HepG2 (cell line): ENCODE measurements at regions not wholly inside any gene's neighbourhood (a gene's known extent, or its start where the extent isn't known, plus 50 kb on each side); places are given as distances from the start of the nearest gene placed in this dataset.

Experiments used
- ATAC-seq: fragments of 200-7000 bp; cut with Tn5 transposase; 3 replicates; pipeline ENCODE4 v1.9.1; 2020; ENCODE audit warnings: mild to moderate bottlenecking, moderate library complexity
- BruUV-seq: library from RNA; stranded (reverse); fragments of 400-500 nt; replicated peaks from 2 replicates; lab custom pipeline; 2021; lab: Mats Ljungman, UMichigan
- CTCF ChIA-PET: fragments of 300-600 bp; formaldehyde crosslinking; extraction: SDS; loops from one replicate; lab custom pipeline; 2021; ENCODE audit warnings: low total read pairs, inconsistent platforms, low intra/inter-chr PET ratio; lab: Yijun Ruan, JAX
- POLR2A ChIA-PET: fragments of 350-600 bp; sonication (Branson Sonifier 250); formaldehyde crosslinking; loops from one replicate; lab custom pipeline; 2020; ENCODE audit warnings: antibody characterized with exemption, inconsistent platforms; lab: Yijun Ruan, JAX
- DNase-seq: peaks from one replicate; pipeline ENCODE4 v3.0.0-alpha.2; 2015; ENCODE audit warnings: low spot score
- FAIRE-seq: peaks from 3 replicates; lab custom pipeline; 2011; peaks lifted over from hg19 to GRCh38; lab: Jason Lieb, UNC
- H2AFZ ChIP-seq: one replicate; pipeline ENCODE4 v1.6.1; 2011; ENCODE audit warnings: low read length, inconsistent platforms
- H3K27ac ChIP-seq: fragments of 300-600 bp; 3 replicates; pipeline ENCODE4 v1.8.0; 2011; ENCODE audit warnings: mixed run types, mild to moderate bottlenecking, mixed read lengths, low read length, inconsistent platforms; ENCODE audit not compliant: insufficient read depth; ENCODE audit errors: extremely low read length
- H3K27me3 ChIP-seq, 2 experiments: fragments of 200-600 bp in 1 of 2; 2 replicates in 1 of 2; 3 replicates in 1 of 2; pipeline versions ENCODE4 v1.6.0 to v1.8.0; 2011; ENCODE audit warnings: low read length in 2 of 2, mild to moderate bottlenecking in 2 of 2, moderate library complexity in 2 of 2, inconsistent platforms in 1 of 2; ENCODE audit not compliant: insufficient read depth in 2 of 2, control insufficient read depth in 1 of 2
- H3K36me3 ChIP-seq, 2 experiments: fragments of 200-600 bp in 1 of 2; replicated peaks in 1 of 2; 2 replicates in 1 of 2; 3 replicates in 1 of 2; pipeline versions ENCODE4 v1.5.1 to v1.8.0; 2011; ENCODE audit warnings: low read length in 2 of 2, inconsistent platforms in 1 of 2; ENCODE audit not compliant: insufficient read depth in 2 of 2, control insufficient read depth in 1 of 2
- H3K4me1 ChIP-seq: 2 replicates; pipeline ENCODE4 v1.5.1; 2012; ENCODE audit warnings: low read length, inconsistent platforms; ENCODE audit not compliant: insufficient read depth
- H3K4me2 ChIP-seq: 2 replicates; pipeline ENCODE4 v1.6.0; 2011; ENCODE audit warnings: low read depth, low read length, inconsistent platforms
- H3K4me3 ChIP-seq, 3 experiments: fragments of 200-600 bp in 1 of 3; sonication (generic), shearing (Covaris generic) in 1 of 3; replicated peaks in 1 of 3; 2 replicates each; pipeline ENCODE4 v1.5.1; 2011 to 2016; ENCODE audit warnings: low read length in 3 of 3, inconsistent platforms in 2 of 3, low read depth in 2 of 3, mild to moderate bottlenecking in 2 of 3, control low read depth in 1 of 3, mixed read lengths in 1 of 3; ENCODE audit not compliant: insufficient read depth in 1 of 3
- H3K79me2 ChIP-seq: one replicate; pipeline ENCODE4 v1.6.1; 2011; ENCODE audit warnings: low read length, inconsistent platforms; ENCODE audit not compliant: insufficient read depth
- H3K9ac ChIP-seq: 2 replicates; pipeline ENCODE4 v1.6.0; 2011; ENCODE audit warnings: mild to moderate bottlenecking, low read depth, low read length, inconsistent platforms; ENCODE audit not compliant: insufficient read depth
- H3K9me3 ChIP-seq: 2 replicates; pipeline ENCODE4 v1.5.1; 2012; ENCODE audit warnings: mild to moderate bottlenecking, low read length
- H4K20me1 ChIP-seq: 2 replicates; pipeline ENCODE4 v1.6.0; 2011; ENCODE audit warnings: inconsistent platforms, mild to moderate bottlenecking, low read length, moderate library complexity; ENCODE audit not compliant: insufficient read depth
- CENPX ChIP-seq: sonication (generic); formaldehyde crosslinking; IDR thresholded peaks from 2 replicates; pipeline ENCODE4 v1.9.0; 2021; ENCODE audit warnings: mild to moderate bottlenecking, missing genetic modification reagents, moderate library complexity
- CHD2 ChIP-seq: IDR thresholded peaks from 2 replicates; pipeline ENCODE4 v1.6.1; 2011; ENCODE audit warnings: low read depth, low read length, improper control_type of control experiment
- MBNL3 ChIP-seq: fragments of 250-450 bp; sonication (Bioruptor Pico); conservative IDR thresholded peaks from 2 replicates; pipeline ENCODE4 v1.8.0; 2022; ENCODE audit warnings: mild to moderate bottlenecking, inconsistent platforms
- MED13 ChIP-seq: sonication (generic); formaldehyde crosslinking; IDR thresholded peaks from 2 replicates; pipeline ENCODE4 v1.5.0; 2020; ENCODE audit warnings: missing genetic modification reagents
- PRMT3 ChIP-seq: sonication (generic); formaldehyde crosslinking; IDR thresholded peaks from 2 replicates; pipeline ENCODE4 v1.8.1; 2022; ENCODE audit warnings: low read depth, mild to moderate bottlenecking, moderate library complexity, missing genetic modification reagents, borderline replicate concordance
- RXRB ChIP-seq: IDR thresholded peaks from 2 replicates; pipeline ENCODE4 v1.6.1; 2016; ENCODE audit warnings: borderline replicate concordance, missing genetic modification reagents, missing compliant biosample characterization
- ZBTB7A ChIP-seq: sonication (generic); formaldehyde crosslinking; IDR thresholded peaks from 2 replicates; pipeline ENCODE4 v1.8.0; 2022; ENCODE audit warnings: mild to moderate bottlenecking, missing genetic modification reagents
- ZFP36 ChIP-seq: fragments of 150-350 bp; IDR thresholded peaks from 2 replicates; pipeline ENCODE4 v1.6.1; 2018; ENCODE audit warnings: borderline replicate concordance, low read length, low read depth; ENCODE audit not compliant: partially characterized antibody
- ZNF17 ChIP-seq: sonication (generic); formaldehyde crosslinking; IDR thresholded peaks from 2 replicates; pipeline ENCODE4 v1.5.0; 2020; ENCODE audit warnings: mild to moderate bottlenecking, missing genetic modification reagents
- ZNF235 ChIP-seq: sonication (generic); formaldehyde crosslinking; IDR thresholded peaks from 2 replicates; pipeline ENCODE4 v1.8.1; 2023; ENCODE audit warnings: mild to moderate bottlenecking, missing genetic modification reagents, borderline replicate concordance
- ZNF292 ChIP-seq: sonication (generic); formaldehyde crosslinking; IDR thresholded peaks from 2 replicates; pipeline ENCODE4 v1.8.1; 2022; ENCODE audit warnings: mild to moderate bottlenecking, low read depth, missing genetic modification reagents, borderline replicate concordance
- ZNF3 ChIP-seq: IDR thresholded peaks from 2 replicates; pipeline ENCODE4 v1.7.0; 2017; ENCODE audit warnings: inconsistent platforms
- ZNF317 ChIP-seq: sonication (generic); formaldehyde crosslinking; IDR thresholded peaks from 2 replicates; pipeline ENCODE4 v1.5.0; 2020; ENCODE audit warnings: mild to moderate bottlenecking, missing genetic modification reagents
- ZNF713 ChIP-seq: sonication (generic); formaldehyde crosslinking; IDR thresholded peaks from 2 replicates; pipeline ENCODE4 v1.4.0; 2020; ENCODE audit warnings: mild to moderate bottlenecking, missing genetic modification reagents
- WGBS: methylation state at CpG from one replicate; pipeline ENCODE4 v1.1.6; 2017; ENCODE audit warnings: low lambda C conversion rate; 5-methylcytosine and 5-hydroxymethylcytosine counted together
- in situ Hi-C: cut with HindIII; loops from 2 replicates; pipeline ENCODE4 v1.10.0; 2017; ENCODE audit warnings: low pct_unique_long_range_greater_than_20kb; ENCODE audit not compliant: extremely low pct_ligation_motif_present
- intact Hi-C: fragments of 100-400 bp; cut with micrococcal nuclease; formaldehyde crosslinking; loops from one replicate; pipeline ENCODE4 v1.10.0; 2022; ENCODE audit not compliant: unreplicated experiment
- TF ChIP-seq, protein P1 (sequence below): sonication (generic); formaldehyde crosslinking; IDR thresholded peaks from 2 replicates; pipeline ENCODE4 v1.4.0; 2020; ENCODE audit warnings: missing genetic modification reagents

DNA sequence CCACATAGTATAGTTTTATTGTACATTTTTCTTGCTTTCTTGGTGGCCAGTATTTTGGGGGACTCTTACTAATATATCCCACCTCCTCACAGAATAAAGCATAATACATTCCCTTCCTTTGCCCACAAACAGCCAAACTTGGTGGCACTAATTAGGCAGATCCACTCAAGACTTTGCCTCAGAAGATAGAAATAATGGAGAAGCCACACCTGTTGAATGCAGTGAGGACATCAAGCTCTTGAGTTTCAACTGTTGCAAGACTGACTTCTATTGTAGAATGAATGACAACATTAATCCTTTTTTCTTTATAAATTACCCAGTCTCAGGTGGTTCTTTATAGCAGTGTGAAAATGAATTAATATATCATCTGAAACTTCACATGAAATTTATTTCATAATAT is 1183.6 kb upstream of the ATXN8OS start (continued):
- no peak for TF ChIP-seq PRMT3 (CRISPR knock-in tag)

DNA sequence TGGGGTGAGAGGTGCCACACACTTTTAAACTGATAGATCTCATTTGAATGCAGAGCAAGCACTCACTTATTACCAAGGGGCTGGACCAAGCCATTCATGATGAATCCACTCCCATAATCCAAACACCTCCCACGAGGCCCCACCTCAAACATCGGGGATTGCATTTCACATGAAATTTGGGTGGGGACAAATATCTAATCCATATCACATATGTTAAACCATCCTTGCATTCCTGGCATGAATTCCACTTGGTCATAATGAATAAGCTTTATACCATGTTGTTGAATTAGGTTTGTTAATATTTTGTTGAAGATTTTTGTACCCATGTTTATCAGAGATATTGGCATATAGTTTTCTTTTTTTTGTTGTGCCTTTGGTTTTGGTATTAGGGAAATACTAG is 1198.7 kb upstream of the ATXN8OS start:
- intact Hi-C loops = no loop called here
- 0% methylated on average over 2 of the region's 2 CpGs for WGBS
- no peak overlapping the region for H3K9ac ChIP-seq
- no peak for FAIRE-seq
- no peak overlapping the region for H3K4me2 ChIP-seq
- H2AFZ ChIP-seq = no peak overlapping the region
- H3K79me2 ChIP-seq = no peaks in the 10 kb centered on the region
- no peak overlapping the region for H3K27ac ChIP-seq
- no TSS peak for BruUV-seq
- H3K9me3 ChIP-seq = peaks cover 63% of the 10 kb centered on the region
- no peak for TF ChIP-seq ZNF17 (CRISPR knock-in tag)
- TF ChIP-seq ZBTB7A = no peak
- no peak for TF ChIP-seq ZNF3 (CRISPR knock-in tag)
- TF ChIP-seq, protein P1, sequence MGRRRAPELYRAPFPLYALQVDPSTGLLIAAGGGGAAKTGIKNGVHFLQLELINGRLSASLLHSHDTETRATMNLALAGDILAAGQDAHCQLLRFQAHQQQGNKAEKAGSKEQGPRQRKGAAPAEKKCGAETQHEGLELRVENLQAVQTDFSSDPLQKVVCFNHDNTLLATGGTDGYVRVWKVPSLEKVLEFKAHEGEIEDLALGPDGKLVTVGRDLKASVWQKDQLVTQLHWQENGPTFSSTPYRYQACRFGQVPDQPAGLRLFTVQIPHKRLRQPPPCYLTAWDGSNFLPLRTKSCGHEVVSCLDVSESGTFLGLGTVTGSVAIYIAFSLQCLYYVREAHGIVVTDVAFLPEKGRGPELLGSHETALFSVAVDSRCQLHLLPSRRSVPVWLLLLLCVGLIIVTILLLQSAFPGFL (CRISPR knock-in tag) = no peak
- TF ChIP-seq ZNF235 (CRISPR knock-in tag) = no peak
- no peak for TF ChIP-seq ZFP36
- no peak for TF ChIP-seq RXRB (CRISPR knock-in tag)
- no peak for TF ChIP-seq ZNF317
- TF ChIP-seq MED13 (CRISPR knock-in tag) = no peak
- TF ChIP-seq CENPX (CRISPR knock-in tag) = no peak
- no peak for TF ChIP-seq CHD2
- TF ChIP-seq ZNF713 = no peak
- TF ChIP-seq MBNL3 (CRISPR knock-in tag) = no peak
- TF ChIP-seq ZNF292 = no peak
- POLR2A ChIA-PET = no interaction called here
- in situ Hi-C loops = no loop called here
- CTCF ChIA-PET = no interaction called here
- ATAC-seq = no peak
- H3K27me3 ChIP-seq = no peaks in the 10 kb centered on the region
- no peak for DNase-seq
- no peak overlapping the region for H3K4me3 ChIP-seq
- no peaks in the 10 kb centered on the region for H4K20me1 ChIP-seq
- no peaks in the 10 kb centered on the region for H3K4me1 ChIP-seq
- no peaks in the 10 kb centered on the region for H3K36me3 ChIP-seq
